ENCODE measurements at regions not wholly inside any gene's neighbourhood (a gene's known extent, or its start where the extent isn't known, plus 50 kb on each side); places are given as distances from the start of the nearest gene placed in this dataset.

- TF ChIP-seq CTCF (IDR thresholded peaks at IDR 0.05) (no peak), POLR2A (IDR thresholded peaks at IDR 0.05) (no peak)
Observed at GRCh38 chr14:39988939-39989338, 556.7 kb upstream of the FBXO33 start.
